Jurkat, Clone E6-1 (cell line): ENCODE measurements at regions not wholly inside any gene's neighbourhood (a gene's known extent, or its start where the extent isn't known, plus 50 kb on each side); places are given as distances from the start of the nearest gene placed in this dataset.

Source experiments
- DNase-seq: peaks from one replicate; pipeline ENCODE4 v3.0.0-alpha.2; 2011; ENCODE audit warnings: low read depth, low spot score
- H3K4me3 ChIP-seq: 2 replicates; pipeline ENCODE4 v1.5.1; 2011; ENCODE audit warnings: mild to moderate bottlenecking, low read length, control low read depth, moderate library complexity

DNA sequence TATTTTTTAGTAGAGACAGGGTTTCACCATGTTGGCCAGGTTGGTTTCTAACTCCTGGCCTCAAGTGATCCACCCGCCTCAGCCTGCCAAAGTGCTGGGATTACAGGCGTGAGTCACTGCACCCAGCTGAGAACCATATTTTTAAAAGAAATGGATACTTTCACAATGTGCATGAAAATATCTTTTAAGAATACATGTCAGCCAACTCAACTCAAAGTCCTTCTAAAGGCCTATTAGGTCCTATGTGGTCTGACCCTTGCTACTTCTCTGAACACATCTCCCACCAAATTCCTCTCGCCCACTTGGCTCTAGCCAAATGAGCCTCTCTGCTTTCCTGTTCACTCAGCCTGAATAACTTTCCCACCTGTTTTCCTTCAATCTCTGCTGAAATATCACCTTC is 119.6 kb downstream of the MTX2 start:
- H3K4me3 ChIP-seq, result no peak overlapping the region

GRCh38 chr2:176390276-176391147 is 121.3 kb downstream of the MTX2 start:
- no peak overlapping the region for H3K4me3 ChIP-seq
- no peak for DNase-seq

More for the DNA sequence above, 119.6 kb downstream of the MTX2 start:
- DNase-seq, result no peak

DNA sequence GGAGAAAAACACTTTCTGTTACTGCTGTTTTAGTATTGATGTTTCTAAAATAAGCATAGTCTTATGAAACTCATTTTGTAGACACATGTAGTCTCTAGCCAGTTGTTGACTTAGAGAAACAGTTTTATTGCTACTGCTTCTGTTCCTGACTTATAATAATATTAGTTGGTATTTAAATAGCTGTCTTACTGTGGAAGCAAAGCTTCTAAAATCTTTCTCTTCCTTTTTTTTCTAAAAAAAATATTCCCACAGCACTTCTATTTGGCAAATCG is 121.8 kb downstream of the MTX2 start:
- no peak for DNase-seq
- no peak overlapping the region for H3K4me3 ChIP-seq

- no peak for DNase-seq
Measured at GRCh38 chr2:176392249-176392648, 123.0 kb downstream of the MTX2 start.

GRCh38 chr2:176392744-176393414 is 123.6 kb downstream of the MTX2 start:
- H3K4me3 ChIP-seq, result no peak overlapping the region
- DNase-seq, result no peak

More at GRCh38 chr2:176392249-176392648, 123.0 kb downstream of the MTX2 start:
- H3K4me3 ChIP-seq, result no peak overlapping the region

DNA sequence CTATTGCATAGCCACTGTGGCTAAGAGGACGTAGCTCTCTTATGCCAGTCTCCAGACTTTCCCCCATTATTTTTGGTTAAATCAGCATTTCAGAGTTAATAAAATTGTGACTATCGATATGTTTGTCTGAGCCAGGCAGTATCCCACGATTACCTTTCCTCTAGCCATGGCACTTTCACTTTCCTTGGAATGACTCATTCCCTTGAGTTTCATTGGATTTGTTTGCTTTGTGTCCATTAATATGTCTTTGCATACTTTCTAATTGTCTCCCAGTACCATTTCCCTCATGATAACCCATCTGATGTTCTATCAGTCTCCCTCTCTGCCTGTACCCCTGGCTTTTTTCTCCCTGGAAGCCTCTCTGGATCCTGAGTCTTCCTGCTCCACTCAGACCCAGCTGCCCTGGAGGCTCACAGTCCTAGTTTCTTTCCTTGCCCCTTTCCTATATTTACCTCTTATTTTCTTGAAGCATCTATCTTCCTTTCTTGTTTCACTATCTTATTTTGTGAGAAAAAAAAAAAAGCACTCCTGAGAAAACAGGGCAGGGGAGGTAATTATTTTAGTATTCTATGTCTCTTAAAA is 126.1 kb downstream of the MTX2 start:
- DNase-seq, result no peak
- no peak overlapping the region for H3K4me3 ChIP-seq

DNA sequence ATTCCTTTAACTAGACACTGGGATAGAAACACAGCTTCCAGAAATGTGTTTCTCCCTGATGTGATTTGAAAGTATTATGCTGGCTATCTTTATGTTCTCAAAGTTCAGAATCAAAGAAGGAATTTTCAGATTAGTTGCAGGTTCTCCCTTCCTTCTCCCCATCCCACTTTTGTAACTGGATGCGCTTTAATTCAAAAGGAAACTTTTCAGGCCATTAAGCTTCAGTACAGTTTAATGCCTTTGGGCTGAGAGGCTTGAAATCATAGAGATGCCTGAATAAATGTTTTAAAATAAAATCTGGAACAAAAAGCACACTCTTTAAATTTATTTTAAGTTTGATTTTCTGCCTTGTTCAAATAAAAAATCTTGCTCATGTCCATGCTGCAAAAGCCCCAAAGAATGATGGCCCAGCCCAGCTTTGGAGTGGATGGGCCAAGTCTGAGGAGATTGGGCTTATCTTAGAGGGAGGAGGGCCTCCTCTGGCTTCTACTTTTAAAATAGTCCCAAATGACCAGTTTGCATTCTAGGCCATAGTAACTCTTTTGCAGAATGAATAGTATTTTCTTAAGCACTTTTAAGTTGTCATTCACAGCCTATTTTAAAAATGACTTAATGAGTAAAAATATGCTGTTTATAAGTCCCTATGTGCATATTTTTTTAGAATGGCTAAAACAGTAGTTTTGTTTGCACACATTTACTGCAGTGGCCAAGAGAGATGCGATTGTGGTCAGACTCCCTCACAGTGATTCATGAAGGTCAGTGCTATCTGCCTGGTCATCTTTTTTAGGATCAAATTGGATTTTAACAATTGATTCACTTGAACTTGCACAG is 129.2 kb downstream of the MTX2 start:
- no peak overlapping the region for H3K4me3 ChIP-seq
- no peak for DNase-seq

DNA sequence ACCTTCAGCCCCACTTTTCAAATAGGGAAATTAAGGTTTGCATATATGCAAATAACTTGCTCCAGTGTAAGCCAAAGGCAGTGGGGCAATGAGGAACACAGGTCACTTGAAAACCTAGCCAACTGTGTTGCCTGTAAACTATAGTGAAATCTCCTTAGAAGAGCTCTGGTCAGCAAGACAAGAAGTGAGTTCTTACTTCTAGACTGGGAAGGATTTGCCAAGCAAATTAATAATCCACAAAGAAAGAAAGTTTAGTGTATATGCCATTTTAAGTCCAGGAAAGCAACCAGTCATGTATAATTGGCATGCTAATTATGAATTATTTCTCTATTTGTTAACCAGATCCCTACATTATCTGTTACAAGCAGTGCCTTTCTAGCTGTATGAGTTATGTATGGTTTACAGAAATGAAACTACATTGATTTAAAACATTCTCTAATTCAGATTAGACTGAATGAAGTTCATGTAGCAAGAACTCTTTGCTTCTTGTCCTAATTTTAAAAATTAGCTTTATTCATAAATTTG is 129.9 kb downstream of the MTX2 start:
- no peak overlapping the region for H3K4me3 ChIP-seq
- DNase-seq, result no peak

DNA sequence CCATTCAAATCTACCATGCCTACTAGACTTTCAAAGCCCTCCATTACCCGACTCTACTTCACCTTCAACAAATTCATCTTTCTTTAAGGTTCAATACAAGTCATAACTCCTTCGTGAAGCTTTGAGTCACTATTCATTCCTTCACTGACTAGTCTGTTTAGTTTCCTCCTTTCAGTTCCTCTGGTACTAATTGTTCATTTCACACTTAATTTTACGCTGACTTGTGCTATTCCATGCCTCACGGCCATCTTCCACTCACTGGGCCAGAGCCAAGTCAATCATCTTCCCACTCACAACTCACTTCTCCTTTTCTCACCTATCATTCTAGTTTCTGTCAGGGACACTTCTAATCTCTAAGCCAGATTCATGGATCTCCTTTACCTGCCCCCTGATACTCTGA is 136.2 kb downstream of the MTX2 start:
- H3K4me3 ChIP-seq, result no peak overlapping the region
- no peak for DNase-seq

DNA sequence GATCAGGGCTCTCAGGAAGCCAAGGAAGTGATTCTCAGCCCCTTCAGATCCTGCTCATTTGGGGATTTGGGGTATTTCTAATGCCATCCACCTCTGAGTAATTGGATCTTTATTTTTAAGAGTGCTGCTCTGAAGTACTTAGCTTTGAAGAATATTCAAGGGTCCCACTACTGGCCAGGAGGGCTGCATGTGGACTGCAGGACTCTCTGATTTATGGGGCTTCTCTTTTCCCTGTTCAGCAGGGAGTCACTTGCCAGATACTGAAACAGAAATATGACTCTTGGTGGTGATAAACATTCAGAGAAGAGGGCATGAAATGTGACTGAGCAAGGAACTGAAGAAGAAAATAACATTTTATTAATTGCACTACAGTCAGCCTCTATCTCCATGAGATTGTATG is 138.5 kb downstream of the MTX2 start:
- no peak for DNase-seq
- no peak overlapping the region for H3K4me3 ChIP-seq

DNA sequence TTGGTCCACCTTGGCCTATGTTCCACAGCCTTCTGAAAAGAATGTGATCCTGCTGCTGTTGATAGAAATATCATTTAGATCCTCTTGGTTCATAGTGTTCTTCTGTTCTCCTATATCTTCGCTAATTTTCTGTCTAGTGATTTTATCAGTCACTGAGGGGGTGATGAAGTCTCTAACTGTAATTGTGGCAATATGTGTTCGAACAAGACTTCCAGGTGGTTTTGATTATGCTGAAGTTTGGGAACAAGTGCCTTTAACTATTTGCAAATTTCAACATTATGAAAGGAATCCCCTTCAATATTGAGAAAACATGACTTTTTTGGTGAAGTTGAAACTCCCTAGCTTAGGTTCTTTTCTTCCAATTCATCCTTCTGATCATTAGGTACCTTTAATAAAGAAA is 140.4 kb downstream of the MTX2 start:
- H3K4me3 ChIP-seq, result no peak overlapping the region
- DNase-seq, result no peak

- no peak for DNase-seq
Measured at GRCh38 chr2:176412136-176412535, 142.9 kb downstream of the MTX2 start.

DNA sequence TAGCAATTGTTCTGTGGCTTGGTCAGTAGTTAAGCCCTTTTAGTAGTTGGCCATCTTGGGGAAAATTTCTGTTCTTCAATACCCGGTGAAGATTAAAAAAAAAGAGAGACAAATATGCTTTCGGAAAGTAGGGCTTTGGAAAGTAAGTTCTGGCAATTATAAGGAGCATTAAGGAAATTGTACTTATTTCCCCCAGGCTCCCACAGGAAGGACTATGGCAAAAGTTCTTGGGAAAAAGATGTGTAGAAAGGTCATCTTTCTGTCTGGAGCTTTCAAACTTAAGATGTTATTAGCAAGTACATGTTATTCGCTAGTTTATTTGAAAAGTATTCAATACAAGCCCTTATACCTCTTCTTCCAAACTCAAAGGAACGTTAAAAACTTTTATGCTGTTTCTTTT is 144.5 kb downstream of the MTX2 start:
- no peak for DNase-seq
- H3K4me3 ChIP-seq, result no peak overlapping the region

More at GRCh38 chr2:176412136-176412535, 142.9 kb downstream of the MTX2 start:
- H3K4me3 ChIP-seq, result no peak overlapping the region

DNA sequence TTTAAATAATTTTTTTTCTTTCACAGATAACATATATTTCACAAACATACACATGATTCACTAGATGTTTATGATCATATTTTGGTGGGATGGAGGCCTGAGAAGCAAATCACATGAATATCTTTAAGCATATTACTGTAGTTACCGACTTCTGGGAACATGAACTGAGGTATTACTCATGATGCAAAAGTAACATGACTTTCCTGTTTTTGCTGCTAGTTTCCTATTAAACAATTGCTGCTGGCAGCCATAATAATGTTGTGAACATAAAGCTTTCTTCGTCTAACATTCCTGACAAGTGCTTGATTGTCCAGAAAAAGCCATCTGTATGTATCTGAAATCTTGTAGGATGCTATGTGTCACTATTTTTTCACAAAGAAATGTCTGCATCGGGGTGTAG is 145.4 kb downstream of the MTX2 start:
- DNase-seq, result no peak
- H3K4me3 ChIP-seq, result no peak overlapping the region

DNA sequence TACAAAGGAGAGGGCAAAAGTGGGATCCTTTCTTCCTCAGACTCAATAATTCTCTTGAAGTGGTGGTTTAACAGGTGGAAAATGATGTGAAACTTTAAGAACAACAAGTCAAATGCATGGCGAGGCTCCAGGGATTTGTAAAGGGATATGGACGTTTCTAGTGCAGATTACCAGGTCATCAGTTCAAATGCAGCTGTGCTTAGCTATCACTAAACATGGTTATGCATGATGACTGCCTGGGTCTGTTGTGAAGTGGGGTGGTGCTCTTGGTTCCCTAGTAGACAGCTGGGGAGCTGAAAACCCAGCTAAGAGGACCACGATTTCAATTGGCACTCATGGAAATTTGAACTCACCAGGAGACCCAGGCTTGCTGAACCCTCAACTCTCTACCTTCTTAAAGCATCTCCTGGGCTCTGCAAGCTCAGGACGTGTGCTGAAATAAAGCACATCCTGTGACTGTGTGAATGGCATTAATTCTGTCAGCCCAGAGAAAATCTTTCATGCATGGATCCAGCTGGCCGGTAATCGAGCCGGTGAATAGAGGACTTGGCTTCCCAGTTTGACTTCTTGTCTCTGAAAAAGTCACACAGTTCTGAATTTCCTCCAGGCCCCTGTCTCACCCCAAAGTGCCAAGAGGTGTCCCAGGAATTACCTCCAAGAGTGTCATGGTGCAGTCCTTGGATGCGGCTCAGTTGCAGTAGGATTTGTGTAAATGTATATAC is 146.1 kb downstream of the MTX2 start:
- H3K4me3 ChIP-seq, result no peak overlapping the region
- DNase-seq, result no peak

DNA sequence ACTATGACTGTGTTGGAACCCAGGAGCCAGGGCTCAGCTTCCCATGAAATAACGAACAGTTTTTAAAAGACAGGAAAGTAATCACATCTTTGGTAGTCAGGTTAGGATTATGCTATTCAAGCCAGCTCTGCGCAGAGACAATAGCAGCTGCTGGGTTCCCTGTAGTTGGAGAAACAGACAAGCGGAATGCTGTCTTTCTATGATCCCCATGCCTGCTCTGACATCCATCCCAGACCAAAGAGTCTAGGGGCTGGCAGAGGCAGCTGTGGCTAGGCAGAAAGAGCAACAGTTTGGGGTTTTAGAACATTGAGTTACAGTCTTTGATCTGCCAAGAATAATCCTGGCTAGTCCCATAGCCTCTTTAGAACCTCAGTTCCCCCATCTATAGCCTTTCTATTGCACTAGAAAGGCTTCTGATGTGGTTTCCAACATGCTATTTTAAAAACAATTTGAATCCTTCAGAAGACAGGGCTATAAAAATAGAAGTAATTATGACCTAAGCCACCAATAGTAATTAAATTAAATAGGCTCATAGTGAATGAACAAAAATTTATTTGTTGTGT is 146.8 kb downstream of the MTX2 start:
- no peak overlapping the region for H3K4me3 ChIP-seq
- peak; percentile 66 for DNase-seq

DNA sequence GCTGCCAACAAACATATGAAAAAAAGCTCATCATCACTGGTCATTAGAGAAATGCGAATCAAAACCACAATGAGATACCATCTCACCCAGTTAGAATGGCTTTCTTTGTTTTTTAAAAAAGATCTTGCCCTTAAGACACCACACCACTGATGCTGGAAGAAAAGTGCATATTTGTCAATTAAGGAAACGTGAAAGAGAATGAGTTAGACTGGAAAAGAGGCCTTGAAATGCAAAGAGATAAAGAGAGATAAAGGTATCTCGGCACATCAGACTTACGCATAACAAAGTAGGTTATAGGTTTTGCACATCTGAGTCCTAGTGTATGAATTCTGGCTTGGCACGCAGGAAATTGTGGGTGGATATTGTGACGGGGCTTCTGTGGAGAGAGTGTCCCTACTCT is 149.5 kb downstream of the MTX2 start:
- no peak overlapping the region for H3K4me3 ChIP-seq
- no peak for DNase-seq

- no peak for DNase-seq
- no peak overlapping the region for H3K4me3 ChIP-seq
Measured at GRCh38 chr2:176419591-176420071, 150.4 kb downstream of the MTX2 start.
